Calu3 (cell line): ENCODE measurements at regions not wholly inside any gene's neighbourhood (a gene's known extent, or its start where the extent isn't known, plus 50 kb on each side); places are given as distances from the start of the nearest gene placed in this dataset.

Experiments
- BruUV-seq: library from RNA; stranded (reverse); fragments of 400-500 nt; replicated peaks from 2 replicates; lab custom pipeline; 2021; lab: Mats Ljungman, UMichigan
- CTCF ChIA-PET: fragments of 300-600 bp; sonication (Branson Sonifier 250); formaldehyde crosslinking; loops from one replicate; lab custom pipeline; 2022; ENCODE audit warnings: antibody characterized with exemption; lab: Charles Lee
- DNase-seq: peaks from one replicate; pipeline ENCODE4 v3.0.0; 2022
- H3K27ac Mint-ChIP-seq: one replicate; pipeline ENCODE4 v1.8.0; 2022; ENCODE audit warnings: mixed read lengths; ENCODE audit not compliant: unreplicated experiment
- H3K27me3 Mint-ChIP-seq: one replicate; pipeline ENCODE4 v1.8.0; 2022; ENCODE audit warnings: mixed read lengths; ENCODE audit not compliant: unreplicated experiment
- H3K36me3 Mint-ChIP-seq: one replicate; pipeline ENCODE4 v1.8.0; 2022; ENCODE audit warnings: mild to moderate bottlenecking, moderate library complexity, mixed read lengths; ENCODE audit not compliant: insufficient read depth, unreplicated experiment
- H3K4me1 Mint-ChIP-seq: one replicate; pipeline ENCODE4 v1.8.0; 2022; ENCODE audit warnings: mild to moderate bottlenecking, low read depth, mixed read lengths; ENCODE audit not compliant: unreplicated experiment
- H3K4me3 Mint-ChIP-seq: one replicate; pipeline ENCODE4 v1.8.0; 2022; ENCODE audit warnings: mild to moderate bottlenecking, low read depth, moderate library complexity, mixed read lengths; ENCODE audit not compliant: unreplicated experiment
- H3K9me3 Mint-ChIP-seq: one replicate; pipeline ENCODE4 v1.8.0; 2022; ENCODE audit warnings: low read depth, mixed read lengths; ENCODE audit not compliant: unreplicated experiment
- CTCF ChIP-seq: fragments of 200-600 bp; IDR thresholded peaks from one replicate; pipeline ENCODE4 v1.8.0; 2022; ENCODE audit warnings: antibody characterized with exemption; ENCODE audit not compliant: unreplicated experiment
- intact Hi-C: fragments of 100-400 bp; cut with micrococcal nuclease; formaldehyde crosslinking; loops from one replicate; pipeline ENCODE4 v1.10.0; 2022; ENCODE audit not compliant: unreplicated experiment

- Mint-ChIP-seq H3K27ac (no peak overlapping the region), H3K9me3 (peaks cover 2% of the 10 kb centered on the region), H3K4me3 (no peak overlapping the region), H3K27me3 (no peaks in the 10 kb centered on the region), H3K36me3 (no peaks in the 10 kb centered on the region), H3K4me1 (no peaks in the 10 kb centered on the region)
- no peak for DNase-seq
- BruUV-seq, result no TSS peak
- CTCF ChIA-PET, result no interaction called here
- TF ChIP-seq CTCF, result no peak
- intact Hi-C loops, result no loop called here
Observed at GRCh38 chr22:34931026-34931425, 134.9 kb upstream of the ISX start.

GRCh38 chr22:34934261-34934660 lies 131.7 kb upstream of the ISX start:
- no peak for DNase-seq
- peaks cover 8% of the 10 kb centered on the region for H3K9me3 Mint-ChIP-seq
- no peak overlapping the region for H3K27ac Mint-ChIP-seq
- CTCF ChIA-PET, result no interaction called here
- BruUV-seq, result no TSS peak
- H3K27me3 Mint-ChIP-seq, result no peaks in the 10 kb centered on the region
- no peak overlapping the region for H3K4me3 Mint-ChIP-seq
- H3K36me3 Mint-ChIP-seq, result no peaks in the 10 kb centered on the region
- TF ChIP-seq CTCF, result no peak
- intact Hi-C loops, result no loop called here
- no peaks in the 10 kb centered on the region for H3K4me1 Mint-ChIP-seq

GRCh38 chr22:34943830-34944229 lies 122.1 kb upstream of the ISX start:
- H3K27ac Mint-ChIP-seq, result no peak overlapping the region
- no peaks in the 10 kb centered on the region for H3K4me1 Mint-ChIP-seq
- peaks cover 2% of the 10 kb centered on the region for H3K9me3 Mint-ChIP-seq
- no peak for TF ChIP-seq CTCF
- H3K27me3 Mint-ChIP-seq, result peaks cover 16% of the 10 kb centered on the region
- CTCF ChIA-PET, result interaction anchor here (0.7 to 2.7 kb wide), 4 partner anchors 32 to 288 kb away, joined by 3 to 13 read pairs (median 5); no protein-coding TSS in a partner anchor
- DNase-seq, result no peak
- no peaks in the 10 kb centered on the region for H3K36me3 Mint-ChIP-seq
- no peak overlapping the region for H3K4me3 Mint-ChIP-seq
- BruUV-seq, result no TSS peak
- intact Hi-C loops, result no loop called here

GRCh38 chr22:34946339-34946985 lies 119.5 kb upstream of the ISX start:
- Mint-ChIP-seq H3K4me3 (no peak overlapping the region), H3K36me3 (no peaks in the 10 kb centered on the region), H3K4me1 (no peaks in the 10 kb centered on the region), H3K27ac (no peak overlapping the region), H3K9me3 (no peaks in the 10 kb centered on the region), H3K27me3 (peaks cover 16% of the 10 kb centered on the region)
- intact Hi-C loops, result loop anchor here (5.0 kb wide), 1 partner anchor 206 kb away; no protein-coding TSS in a partner anchor
- TF ChIP-seq CTCF, result no peak
- CTCF ChIA-PET, result no interaction called here
- BruUV-seq, result no TSS peak
- no peak for DNase-seq
